DND-41 (cell line): ENCODE measurements at regions not wholly inside any gene's neighbourhood (a gene's known extent, or its start where the extent isn't known, plus 50 kb on each side); places are given as distances from the start of the nearest gene placed in this dataset.

Experiments used
- CTCF ChIP-seq: IDR thresholded peaks from 2 replicates; pipeline ENCODE4 v1.5.1; 2012; ENCODE audit warnings: borderline replicate concordance, low read length, moderate library complexity, mild to moderate bottlenecking; ENCODE audit not compliant: poor library complexity, severe bottlenecking; ENCODE audit errors: extremely low read depth
- EZH2 ChIP-seq: IDR thresholded peaks from 3 replicates; pipeline ENCODE4 v1.6.1; 2012; ENCODE audit warnings: borderline replicate concordance, low read depth, mild to moderate bottlenecking, moderate library complexity, low read length, inconsistent platforms; ENCODE audit not compliant: severe bottlenecking

GRCh38 chr4:100081491-100081890 is 108.8 kb downstream of the DDIT4L start:
- TF ChIP-seq CTCF (no peak), EZH2 (no peak)
